ENCODE measurements at regions not wholly inside any gene's neighbourhood (a gene's known extent, or its start where the extent isn't known, plus 50 kb on each side); places are given as distances from the start of the nearest gene placed in this dataset.

GRCh38 chr14:40870252-40870651 lies 736.4 kb upstream of the LRFN5 start:
- DNase-seq, result no peak

DNA sequence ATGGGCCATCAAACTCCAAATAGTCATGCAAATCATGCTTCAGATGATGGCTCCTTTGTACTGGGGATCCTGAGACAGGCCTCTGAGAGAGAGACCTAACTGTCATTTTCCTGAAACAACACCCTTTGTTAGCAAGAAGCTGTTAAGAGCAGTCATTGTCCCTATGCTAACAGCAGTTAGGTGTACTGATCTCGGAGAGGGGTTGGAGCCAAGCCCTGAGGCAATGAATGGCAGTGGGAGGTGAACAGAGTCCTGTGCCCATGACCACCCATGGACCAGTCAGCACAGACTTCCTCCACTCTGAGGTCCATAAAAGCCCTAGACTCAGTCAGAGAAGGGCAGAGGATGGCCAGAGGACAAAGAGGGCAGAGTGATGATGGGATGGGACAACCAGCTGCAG lies 747.6 kb upstream of the LRFN5 start:
- no peak for DNase-seq

- DNase-seq, result no peak
Observed at GRCh38 chr14:40855343-40855742, 751.3 kb upstream of the LRFN5 start.

GRCh38 chr14:40850191-40850590 lies 756.5 kb upstream of the LRFN5 start:
- no peak for DNase-seq

- no peak for DNase-seq
Observed at GRCh38 chr14:40847480-40847879, 759.2 kb upstream of the LRFN5 start.

DNA sequence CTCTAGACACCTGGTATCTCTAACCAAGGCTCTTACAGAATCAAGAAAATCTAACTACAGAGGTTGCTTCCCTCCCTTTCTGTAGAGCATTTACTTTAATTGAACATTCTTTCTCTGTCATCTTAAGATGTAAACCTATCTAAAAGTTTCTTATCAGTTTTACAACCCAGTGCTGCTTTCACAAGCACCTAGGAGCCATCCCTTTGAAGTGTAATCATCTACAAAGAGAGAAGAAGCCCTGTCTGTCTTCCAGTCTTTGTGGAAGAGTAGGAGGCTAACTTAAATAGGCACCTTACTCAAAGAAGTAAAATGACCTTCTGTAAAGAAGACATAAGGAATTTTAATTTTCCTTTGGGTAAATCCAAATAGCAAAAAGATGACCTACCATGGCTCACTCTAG lies 763.9 kb upstream of the LRFN5 start:
- DNase-seq, result no peak

- no peak for DNase-seq
Observed at GRCh38 chr14:40841886-40842285, 764.8 kb upstream of the LRFN5 start.

- DNase-seq, result no peak
Observed at GRCh38 chr14:40838601-40839000, 768.1 kb upstream of the LRFN5 start.

DNA sequence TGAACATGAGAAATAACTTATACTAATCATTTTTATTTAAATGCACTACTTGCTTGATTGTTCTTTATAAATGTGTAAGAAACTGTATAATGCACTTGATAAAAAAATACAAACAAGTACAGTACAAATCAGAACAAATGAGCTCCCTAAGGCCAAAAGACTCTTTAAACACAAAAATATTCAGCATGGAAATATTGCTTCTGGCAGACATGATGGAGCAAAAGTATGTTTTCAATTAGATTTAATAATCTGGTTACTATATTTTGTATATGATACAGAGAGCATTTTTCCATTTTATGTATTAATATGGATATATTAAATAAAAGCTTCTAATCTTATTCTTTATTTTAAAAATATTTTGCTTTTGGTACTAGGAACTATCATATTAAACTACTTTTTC lies 800.2 kb upstream of the LRFN5 start:
- no peak for DNase-seq

DNA sequence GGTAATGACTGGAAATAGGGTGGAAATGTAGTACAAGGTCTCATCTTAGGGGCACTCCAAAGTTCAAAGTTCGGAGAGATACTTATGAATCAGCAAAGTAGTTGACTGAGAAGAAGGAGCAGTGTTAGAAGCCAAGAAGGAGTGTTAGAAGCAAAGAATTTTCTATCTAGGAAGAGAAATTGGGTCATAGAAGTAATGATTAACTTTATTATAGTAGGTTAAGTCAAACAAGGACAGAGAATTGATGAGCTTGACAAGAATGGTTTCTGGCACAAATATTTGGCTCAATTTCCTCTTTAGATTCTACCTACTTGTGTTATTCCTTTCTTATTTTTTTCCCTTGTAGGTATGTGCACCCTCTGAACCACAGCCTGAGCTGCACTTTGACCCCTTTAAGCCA lies 810.5 kb upstream of the LRFN5 start:
- no peak for DNase-seq

DNA sequence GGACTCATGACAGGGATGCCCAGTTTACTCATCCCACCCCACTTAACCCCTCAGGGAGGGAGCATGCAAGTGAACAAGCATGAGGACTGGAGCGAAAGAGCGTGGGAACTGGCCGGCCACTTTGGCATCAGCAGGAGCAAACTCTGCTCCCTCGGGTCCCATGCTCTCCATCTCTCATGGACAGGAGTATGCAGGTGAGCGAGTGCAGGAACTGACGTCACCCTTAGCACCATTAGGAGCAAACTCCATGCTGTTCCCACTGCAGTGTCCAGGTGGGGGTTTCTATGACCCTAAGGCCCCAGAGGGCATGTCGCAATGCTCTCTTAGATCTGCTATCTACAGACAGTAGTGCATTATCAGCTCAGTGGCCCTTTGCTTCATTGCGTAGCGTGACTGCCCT lies 821.8 kb upstream of the LRFN5 start:
- DNase-seq, result no peak

GRCh38 chr14:40762685-40763084 lies 844.0 kb upstream of the LRFN5 start:
- no peak for DNase-seq

DNA sequence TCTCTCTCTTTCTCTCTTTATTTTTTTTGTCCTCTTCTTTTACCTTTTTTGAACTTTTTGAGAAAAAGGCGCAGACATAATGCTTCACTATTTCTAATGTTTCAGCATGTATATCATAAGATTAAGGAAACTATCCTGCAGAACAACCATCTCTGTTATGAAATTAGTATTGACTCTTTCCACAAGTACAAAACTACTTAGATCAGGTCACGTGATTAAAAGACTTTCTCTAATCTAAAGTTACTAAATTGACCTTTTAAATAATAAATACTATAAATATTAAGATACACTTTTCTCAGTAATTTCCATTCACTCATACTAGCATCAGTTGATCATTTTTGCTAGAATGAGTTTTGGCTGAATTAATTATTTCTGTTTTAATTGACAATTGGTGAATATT lies 844.5 kb upstream of the LRFN5 start:
- DNase-seq, result no peak

- no peak for DNase-seq
Observed at GRCh38 chr14:40760704-40761103, 846.0 kb upstream of the LRFN5 start.

- DNase-seq, result no peak
Observed at GRCh38 chr14:40758076-40758475, 848.6 kb upstream of the LRFN5 start.

- no peak for DNase-seq
Observed at GRCh38 chr14:40757376-40757950, 849.2 kb upstream of the LRFN5 start.

DNA sequence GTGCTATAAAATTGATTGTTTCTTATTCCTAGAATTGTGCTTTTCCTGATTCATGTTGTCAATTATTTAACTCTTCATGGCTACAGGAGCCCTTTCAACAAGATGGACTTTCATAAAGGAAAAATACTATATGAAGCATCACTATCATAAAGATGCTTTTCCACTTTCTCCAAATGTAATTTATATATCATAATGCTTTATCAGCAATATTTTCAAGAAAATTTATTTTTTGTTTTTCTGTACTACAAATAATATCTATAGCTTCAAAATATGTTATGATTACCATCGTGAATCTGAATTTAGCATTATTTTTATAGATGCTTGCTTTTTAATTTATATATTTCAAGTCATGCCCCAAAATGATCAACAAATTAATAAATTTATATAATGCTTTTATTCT lies 873.5 kb upstream of the LRFN5 start:
- DNase-seq, result no peak

DNA sequence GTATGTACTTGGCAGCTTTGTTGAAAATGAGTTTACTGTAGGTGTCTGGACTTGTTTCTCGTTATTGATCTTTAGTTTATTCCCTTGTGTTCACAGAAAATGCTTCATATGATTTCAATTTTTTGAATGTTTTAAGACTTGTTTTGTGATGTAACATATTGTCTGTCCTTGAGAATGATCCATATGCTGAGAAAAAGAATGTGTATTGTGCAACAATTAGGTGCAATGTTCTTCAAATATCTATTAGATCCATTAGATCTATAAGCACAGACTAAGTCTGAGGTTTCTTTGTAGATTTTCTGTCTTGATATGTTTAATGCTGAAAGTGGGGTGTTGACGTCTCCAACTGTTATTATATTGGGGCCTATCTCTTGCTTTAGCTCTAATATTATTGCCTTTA lies 879.6 kb upstream of the LRFN5 start:
- DNase-seq, result no peak

DNA sequence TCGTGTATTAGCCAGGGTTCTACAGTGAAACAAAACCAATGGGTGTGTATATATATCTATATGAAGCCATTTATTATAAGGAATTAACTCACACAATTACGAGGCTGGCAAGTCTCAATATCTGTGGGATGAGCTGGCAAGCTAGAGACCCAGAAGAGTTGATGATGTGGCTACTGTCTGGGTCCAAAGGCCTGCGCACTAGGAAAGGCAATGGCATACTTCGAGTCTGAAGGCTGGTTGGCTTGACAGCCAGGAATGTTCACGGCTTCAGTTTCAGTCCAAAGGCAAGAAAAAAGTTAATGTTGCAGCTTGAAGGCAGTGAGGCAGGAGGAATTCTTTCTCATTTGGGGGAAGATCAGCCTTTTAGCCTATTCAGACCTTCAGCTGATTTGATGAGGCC lies 893.3 kb upstream of the LRFN5 start:
- DNase-seq, result no peak

- no peak for DNase-seq
Observed at GRCh38 chr14:40697231-40697630, 909.4 kb upstream of the LRFN5 start.

DNA sequence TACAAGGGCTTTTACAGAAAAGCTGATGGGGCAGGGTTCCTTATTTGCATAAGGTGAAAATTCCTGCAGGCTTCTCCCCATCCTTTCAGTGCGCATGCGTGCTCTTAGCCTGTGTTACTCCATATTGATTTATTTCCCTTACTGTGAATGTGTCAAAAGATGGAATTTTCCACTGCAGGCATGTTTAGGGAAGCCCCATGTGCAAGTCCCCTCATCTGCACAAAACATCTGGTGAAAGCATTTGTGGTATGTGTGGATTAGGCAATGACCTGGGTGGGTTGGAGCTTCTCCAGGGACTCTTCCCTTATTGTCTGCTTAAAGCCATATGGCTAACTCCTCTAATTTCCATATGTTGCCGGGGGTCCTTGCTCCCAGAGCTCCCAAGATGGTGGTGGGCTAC lies 912.7 kb upstream of the LRFN5 start:
- DNase-seq, result no peak

DNA sequence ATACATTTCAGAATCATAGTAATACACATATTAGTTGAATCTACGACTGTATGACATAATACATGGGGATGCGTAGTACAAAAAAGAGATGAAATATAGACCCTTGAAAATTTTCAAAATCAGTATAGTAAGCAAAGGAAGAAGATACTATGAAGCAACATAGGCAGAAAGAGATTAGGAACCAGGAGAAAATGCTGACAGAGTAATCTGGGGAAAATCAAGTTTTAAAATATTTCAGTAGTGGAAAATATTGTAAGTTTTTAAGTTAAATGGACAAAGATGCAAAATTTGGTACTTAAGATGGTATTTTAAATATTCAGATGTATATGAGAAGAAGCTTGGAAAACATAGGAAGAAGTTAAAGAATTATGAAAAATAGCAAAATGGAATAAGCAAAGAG lies 915.6 kb upstream of the LRFN5 start:
- no peak for DNase-seq

GRCh38 chr14:40685764-40686163 lies 920.9 kb upstream of the LRFN5 start:
- DNase-seq, result no peak

- no peak for DNase-seq
Observed at GRCh38 chr14:40684328-40684727, 922.3 kb upstream of the LRFN5 start.

DNA sequence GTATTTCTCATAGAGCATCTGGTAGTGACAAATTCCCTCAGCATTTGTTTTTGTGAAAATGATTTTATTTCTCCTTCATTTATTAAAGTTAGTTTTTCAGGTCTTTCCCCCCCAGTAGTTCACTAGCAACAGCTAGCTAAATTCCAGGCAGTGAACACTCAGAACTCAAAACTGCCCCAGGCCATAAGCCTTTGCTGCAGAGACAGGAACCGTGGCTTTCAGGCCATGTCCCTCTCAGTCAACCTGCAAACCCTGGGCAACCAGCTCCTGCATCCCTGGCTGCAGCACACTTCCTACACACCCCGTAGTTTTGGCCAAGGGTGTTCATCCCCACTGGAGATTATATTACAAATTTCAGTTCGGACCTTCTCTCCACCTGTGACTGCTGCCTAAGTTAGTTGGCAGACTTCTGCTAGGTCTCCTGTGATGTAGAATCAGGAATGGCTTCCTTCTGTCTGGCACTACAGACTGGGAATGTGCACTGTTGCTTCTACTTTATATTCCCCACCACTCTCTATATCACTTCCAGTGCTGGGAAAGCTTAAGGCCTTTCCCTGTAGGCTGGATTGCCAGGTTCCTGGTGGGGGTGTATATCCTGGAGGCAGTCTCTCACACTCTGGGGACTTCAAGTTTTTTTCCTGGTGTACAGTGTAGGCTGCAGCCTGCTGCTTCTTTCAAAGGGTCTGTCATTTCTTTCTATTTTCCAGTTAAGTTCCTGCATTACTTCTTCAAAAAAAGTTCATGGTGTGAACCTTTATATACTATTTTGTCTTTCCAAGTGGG lies 924.4 kb upstream of the LRFN5 start:
- DNase-seq, result no peak
